Kidney (tissue), 13 donors: ENCODE measurements at regions not wholly inside any gene's neighbourhood (a gene's known extent, or its start where the extent isn't known, plus 50 kb on each side); places are given as distances from the start of the nearest gene placed in this dataset.

Experiments
- DNase-seq, 5 donors: peaks; one replicate each; pipeline ENCODE4 v3.0.0-alpha.2; 2013 to 2020
- FAIRE-seq: peaks from 2 replicates; lab custom pipeline; 2012; peaks lifted over from hg19 to GRCh38; lab: Jason Lieb, UNC
- H3K27ac ChIP-seq, 2 donors: one replicate each; pipeline ENCODE4 v1.7.0; 2013; ENCODE audit warnings: low read depth in 2 of 2, low read length in 2 of 2, inconsistent platforms in 1 of 2
- H3K27me3 ChIP-seq: one replicate; pipeline ENCODE4 v1.7.1; 2013; ENCODE audit warnings: low read length, inconsistent platforms; ENCODE audit not compliant: control insufficient read depth, insufficient read depth
- H3K36me3 ChIP-seq, 3 donors: one replicate each; pipeline versions ENCODE4 v1.7.0 to v1.7.1; 2013; ENCODE audit warnings: low read length in 3 of 3, control low read depth in 1 of 3, inconsistent platforms in 1 of 3; ENCODE audit not compliant: insufficient read depth in 3 of 3, control insufficient read depth in 2 of 3
- H3K4me1 ChIP-seq, 3 donors: one replicate each; pipeline versions ENCODE4 v1.7.0 to v1.7.1; 2013; ENCODE audit warnings: low read length in 3 of 3, inconsistent platforms in 1 of 3, low read depth in 1 of 3; ENCODE audit not compliant: control insufficient read depth in 2 of 3, insufficient read depth in 2 of 3
- H3K4me3 ChIP-seq, 3 donors: one replicate each; pipeline versions ENCODE4 v1.7.0 to v1.8.1; 2013; ENCODE audit warnings: low read length in 3 of 3, control low read depth in 1 of 3, inconsistent platforms in 1 of 3
- H3K9ac ChIP-seq, 3 donors: one replicate each; pipeline versions ENCODE4 v1.7.0 to v1.7.1; 2013; ENCODE audit warnings: low read length in 3 of 3, control low read depth in 1 of 3, inconsistent platforms in 1 of 3
- H3K9me3 ChIP-seq, 3 donors: one replicate each; pipeline versions ENCODE4 v1.7.0 to v1.7.1; 2013; ENCODE audit warnings: low read length in 3 of 3, control low read depth in 1 of 3, inconsistent platforms in 1 of 3; ENCODE audit not compliant: control insufficient read depth in 2 of 3, insufficient read depth in 1 of 3
- intact Hi-C: fragments of 100-400 bp; cut with DNase I; formaldehyde crosslinking; loops from one replicate; pipeline ENCODE4 v1.11.1; 2022
- TF ChIP-seq, protein P1 (sequence below): IDR thresholded peaks from 3 replicates; pipeline ENCODE4 v1.5.1; 2012; ENCODE audit warnings: mild to moderate bottlenecking, moderate library complexity, borderline replicate concordance; ENCODE audit not compliant: insufficient read depth; ENCODE audit errors: extremely low read depth
- donor health status: control.
- donor health status: control.
- donor health status: control.
- donor health status: control.
- donor health status: control.
- donor health status: DM: yes; HTN: yes; CAD: no.
- donor health status: Normal renal cell carcinoma (clear cell type).

- no peaks in the 10 kb centered on the region for H3K9me3 ChIP-seq
- no peak overlapping the region for H3K9ac ChIP-seq
- no peak overlapping the region for H3K4me3 ChIP-seq
- TF ChIP-seq, protein P1, sequence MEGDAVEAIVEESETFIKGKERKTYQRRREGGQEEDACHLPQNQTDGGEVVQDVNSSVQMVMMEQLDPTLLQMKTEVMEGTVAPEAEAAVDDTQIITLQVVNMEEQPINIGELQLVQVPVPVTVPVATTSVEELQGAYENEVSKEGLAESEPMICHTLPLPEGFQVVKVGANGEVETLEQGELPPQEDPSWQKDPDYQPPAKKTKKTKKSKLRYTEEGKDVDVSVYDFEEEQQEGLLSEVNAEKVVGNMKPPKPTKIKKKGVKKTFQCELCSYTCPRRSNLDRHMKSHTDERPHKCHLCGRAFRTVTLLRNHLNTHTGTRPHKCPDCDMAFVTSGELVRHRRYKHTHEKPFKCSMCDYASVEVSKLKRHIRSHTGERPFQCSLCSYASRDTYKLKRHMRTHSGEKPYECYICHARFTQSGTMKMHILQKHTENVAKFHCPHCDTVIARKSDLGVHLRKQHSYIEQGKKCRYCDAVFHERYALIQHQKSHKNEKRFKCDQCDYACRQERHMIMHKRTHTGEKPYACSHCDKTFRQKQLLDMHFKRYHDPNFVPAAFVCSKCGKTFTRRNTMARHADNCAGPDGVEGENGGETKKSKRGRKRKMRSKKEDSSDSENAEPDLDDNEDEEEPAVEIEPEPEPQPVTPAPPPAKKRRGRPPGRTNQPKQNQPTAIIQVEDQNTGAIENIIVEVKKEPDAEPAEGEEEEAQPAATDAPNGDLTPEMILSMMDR, result no peak
- no peaks in the 10 kb centered on the region for H3K27me3 ChIP-seq
- DNase-seq (peak in 2 of 5 donors; percentile 22 to 58), FAIRE-seq (no peak)
- no peak overlapping the region for H3K27ac ChIP-seq
- intact Hi-C loops, result no loop called here
- peaks cover 0 to 6% (median 6%) of the 10 kb centered on the region in 3 donors for H3K4me1 ChIP-seq
- H3K36me3 ChIP-seq, result no peaks in the 10 kb centered on the region
These were observed 427.9 kb upstream of the NR2F2 start for GRCh38 chr15:95902606-95903005.

GRCh38 chr15:95903352-95903751, 427.1 kb upstream of the NR2F2 start:
- TF ChIP-seq, protein P1, result no peak
- no peak for FAIRE-seq
- Histone ChIP-seq H3K9me3 (no peaks in the 10 kb centered on the region), H3K36me3 (no peaks in the 10 kb centered on the region), H3K27ac (no peak overlapping the region), H3K27me3 (no peaks in the 10 kb centered on the region), H3K4me3 (no peak overlapping the region), H3K4me1 (peaks cover 0 to 6% (median 4%) of the 10 kb centered on the region in 3 donors), H3K9ac (no peak overlapping the region)
- no peak for DNase-seq
- intact Hi-C loops, result no loop called here

- H3K9ac ChIP-seq, result no peak overlapping the region
- FAIRE-seq (no peak), DNase-seq (no peak)
- no peak overlapping the region for H3K27ac ChIP-seq
- H3K36me3 ChIP-seq, result no peaks in the 10 kb centered on the region
- TF ChIP-seq, protein P1, result no peak
- no peaks in the 10 kb centered on the region for H3K27me3 ChIP-seq
- H3K4me3 ChIP-seq, result no peak overlapping the region
- no peaks in the 10 kb centered on the region for H3K4me1 ChIP-seq
- H3K9me3 ChIP-seq, result no peaks in the 10 kb centered on the region
- intact Hi-C loops, result no loop called here
These were observed 419.8 kb upstream of the NR2F2 start for GRCh38 chr15:95910643-95911212.
